Neuronal stem cell (in vitro differentiated cells): ENCODE measurements at regions not wholly inside any gene's neighbourhood (a gene's known extent, or its start where the extent isn't known, plus 50 kb on each side); places are given as distances from the start of the nearest gene placed in this dataset.

ENCODE experiments used
- DNase-seq: peaks from one replicate; pipeline ENCODE4 v3.0.0-alpha.2; 2013; ENCODE audit warnings: low spot score
- H2AFZ ChIP-seq: one replicate; pipeline ENCODE4 v1.6.1; 2013; ENCODE audit warnings: mild to moderate bottlenecking, low read length, inconsistent platforms
- H2AK5ac ChIP-seq: 2 replicates; pipeline ENCODE4 v1.6.1; 2013; ENCODE audit warnings: low read depth, mild to moderate bottlenecking, inconsistent platforms, low read length, moderate library complexity, mixed read lengths
- H2BK120ac ChIP-seq: 2 replicates; pipeline ENCODE4 v1.6.1; 2013; ENCODE audit warnings: low read depth, mild to moderate bottlenecking, inconsistent platforms, low read length, moderate library complexity, mixed read lengths
- H2BK12ac ChIP-seq: one replicate; pipeline ENCODE4 v1.6.1; 2013; ENCODE audit warnings: low read length, inconsistent platforms
- H2BK15ac ChIP-seq: 2 replicates; pipeline ENCODE4 v1.6.1; 2013; ENCODE audit warnings: mild to moderate bottlenecking, low read length, inconsistent platforms, mixed read lengths
- H2BK5ac ChIP-seq: one replicate; pipeline ENCODE4 v1.6.1; 2013; ENCODE audit warnings: inconsistent platforms, mild to moderate bottlenecking, low read length, moderate library complexity
- H3K14ac ChIP-seq: one replicate; pipeline ENCODE4 v1.6.1; 2013; ENCODE audit warnings: low read length, inconsistent platforms
- H3K18ac ChIP-seq: 2 replicates; pipeline ENCODE4 v1.6.1; 2013; ENCODE audit warnings: low read length, inconsistent platforms
- H3K23ac ChIP-seq: 2 replicates; pipeline ENCODE4 v1.6.1; 2013; ENCODE audit warnings: low read depth, mild to moderate bottlenecking, mixed read lengths, low read length, inconsistent platforms; ENCODE audit not compliant: poor library complexity
- H3K27ac ChIP-seq: replicated peaks from 3 replicates; pipeline ENCODE4 v1.5.1; 2013; ENCODE audit warnings: low read length, inconsistent platforms
- H3K27me3 ChIP-seq, 3 experiments: 2 replicates each; pipeline ENCODE4 v1.6.1; 2013; ENCODE audit warnings: low read length in 3 of 3, mild to moderate bottlenecking in 2 of 3, inconsistent platforms in 1 of 3, low read depth in 1 of 3, mixed read lengths in 1 of 3, moderate library complexity in 1 of 3; ENCODE audit not compliant: control insufficient read depth in 3 of 3, insufficient read depth in 3 of 3
- H3K36me3 ChIP-seq, 2 donors: replicated peaks in 1 of 2; 2 replicates each; pipeline ENCODE4 v1.6.1; 2013; ENCODE audit warnings: low read length in 2 of 2; ENCODE audit not compliant: control insufficient read depth in 2 of 2, insufficient read depth in 2 of 2
- H3K4ac ChIP-seq: 2 replicates; pipeline ENCODE4 v1.6.1; 2013; ENCODE audit warnings: inconsistent platforms, mild to moderate bottlenecking, low read length, moderate library complexity
- H3K4me1 ChIP-seq, 2 donors: 1 replicate in 1 of 2; 2 replicates in 1 of 2; pipeline ENCODE4 v1.6.1; 2013; ENCODE audit warnings: low read length in 2 of 2, low read depth in 1 of 2; ENCODE audit not compliant: control insufficient read depth in 2 of 2, insufficient read depth in 1 of 2
- H3K4me2 ChIP-seq: one replicate; pipeline ENCODE4 v1.6.1; 2013; ENCODE audit warnings: mild to moderate bottlenecking, low read length, inconsistent platforms; ENCODE audit not compliant: insufficient read depth, poor library complexity, severe bottlenecking
- H3K4me3 ChIP-seq, 2 donors: 2 replicates each; pipeline ENCODE4 v1.5.1; 2013; ENCODE audit warnings: low read length in 2 of 2, mild to moderate bottlenecking in 2 of 2, inconsistent platforms in 1 of 2, moderate library complexity in 1 of 2
- H3K79me1 ChIP-seq: one replicate; pipeline ENCODE4 v1.6.1; 2013; ENCODE audit warnings: low read depth, mild to moderate bottlenecking, inconsistent platforms, low read length, moderate library complexity
- H3K9ac ChIP-seq: one replicate; pipeline ENCODE4 v1.6.1; 2013; ENCODE audit warnings: mild to moderate bottlenecking, low read depth, low read length, inconsistent platforms; ENCODE audit not compliant: poor library complexity
- H3K9me3 ChIP-seq, 2 donors: replicated peaks in 1 of 2; 2 replicates each; pipeline versions ENCODE3 to v1.6.1; 2013; ENCODE audit warnings: low read length in 2 of 2, mild to moderate bottlenecking in 2 of 2, inconsistent platforms in 1 of 2, low read depth in 1 of 2, mixed read lengths in 1 of 2, moderate library complexity in 1 of 2; ENCODE audit not compliant: control insufficient read depth in 2 of 2, insufficient read depth in 1 of 2
- H4K8ac ChIP-seq: one replicate; pipeline ENCODE4 v1.6.1; 2013; ENCODE audit warnings: low read depth, mild to moderate bottlenecking, inconsistent platforms, low read length, moderate library complexity
- H4K91ac ChIP-seq: one replicate; pipeline ENCODE4 v1.6.1; 2013; ENCODE audit warnings: low read length, low read depth, mild to moderate bottlenecking, inconsistent platforms; ENCODE audit not compliant: poor library complexity
- WGBS, 2 donors: extraction: QIAGEN DNeasy Blood & Tissue Kit; methylation state at CpG; one replicate each; pipeline ENCODE4 v1.1.7; 2013; ENCODE audit warnings: missing lambda C conversion rate in 2 of 2, mixed read lengths in 1 of 2; ENCODE audit not compliant: insufficient read length in 2 of 2, insufficient replicate concordance in 1 of 2; ENCODE audit errors: extremely low coverage in 2 of 2; 5-methylcytosine and 5-hydroxymethylcytosine counted together

DNA sequence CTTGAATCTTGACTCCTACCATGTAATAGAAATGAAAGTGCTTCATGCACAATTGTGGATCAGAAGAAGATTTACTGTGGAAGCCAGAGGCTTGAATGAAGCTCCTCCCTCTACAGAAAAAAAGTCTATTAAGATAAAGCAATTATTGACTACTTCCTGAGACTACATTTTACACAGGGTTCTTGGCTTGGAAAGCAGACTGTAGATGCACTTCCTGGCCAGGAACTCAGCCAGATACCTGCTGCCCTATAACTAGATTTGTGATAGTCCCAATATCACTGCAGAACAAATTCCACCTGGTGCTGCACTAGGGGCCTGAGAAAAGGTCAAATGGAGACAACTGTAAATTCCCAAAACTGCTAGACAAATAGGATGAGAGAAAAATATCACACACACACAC is 96.8 kb upstream of the GUCA2B start:
- H3K4me1 ChIP-seq, result no peaks in the 10 kb centered on the region
- H3K79me1 ChIP-seq, result no peaks in the 10 kb centered on the region
- no peak overlapping the region for H2AFZ ChIP-seq
- no peak overlapping the region for H3K27ac ChIP-seq
- no peak overlapping the region for H3K4me2 ChIP-seq
- H3K9me3 ChIP-seq, result no peaks in the 10 kb centered on the region
- no peaks in the 10 kb centered on the region for H3K36me3 ChIP-seq
- H4K8ac ChIP-seq, result no peak overlapping the region
- no peak overlapping the region for H2BK12ac ChIP-seq
- no peak overlapping the region for H2AK5ac ChIP-seq
- H3K4ac ChIP-seq, result no peak overlapping the region
- H3K27me3 ChIP-seq, result no peaks in the 10 kb centered on the region
- no peak overlapping the region for H3K14ac ChIP-seq
- H3K9ac ChIP-seq, result no peak overlapping the region
- no peak overlapping the region for H4K91ac ChIP-seq
- H2BK5ac ChIP-seq, result no peak overlapping the region
- no peak for DNase-seq
- no peak overlapping the region for H3K23ac ChIP-seq
- H3K4me3 ChIP-seq, result no peak overlapping the region
- no peak overlapping the region for H2BK120ac ChIP-seq
- no peak overlapping the region for H2BK15ac ChIP-seq
- H3K18ac ChIP-seq, result no peak overlapping the region

DNA sequence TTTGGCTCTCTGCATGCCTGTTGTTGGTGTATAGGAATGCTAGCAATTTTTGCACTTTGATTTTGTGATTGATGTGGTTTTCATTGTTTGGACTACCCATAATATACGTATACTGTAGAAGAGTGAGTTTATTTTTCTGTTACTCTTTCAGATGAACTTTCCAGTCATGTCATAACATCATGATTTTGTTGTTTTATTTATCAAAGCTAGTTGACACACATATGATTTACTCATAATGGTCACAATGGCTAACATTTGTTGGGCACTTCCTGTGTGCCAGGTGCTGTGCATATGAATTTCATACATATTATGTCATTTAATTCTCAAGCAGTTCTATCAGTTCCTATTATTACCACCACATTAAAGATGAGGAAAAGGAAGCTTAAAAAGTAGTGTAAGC is 98.1 kb upstream of the GUCA2B start:
- no peaks in the 10 kb centered on the region for H3K4me1 ChIP-seq
- H3K9me3 ChIP-seq, result no peaks in the 10 kb centered on the region
- no CpG with 5 or more reads among the region's 1 CpG for WGBS, 2 donors
- no peak overlapping the region for H3K4ac ChIP-seq
- no peak overlapping the region for H2AFZ ChIP-seq
- no peak overlapping the region for H3K27ac ChIP-seq
- H2BK5ac ChIP-seq, result no peak overlapping the region
- no peak overlapping the region for H3K4me2 ChIP-seq
- no peak overlapping the region for H2BK120ac ChIP-seq
- H4K8ac ChIP-seq, result no peak overlapping the region
- no peaks in the 10 kb centered on the region for H3K36me3 ChIP-seq
- no peak for DNase-seq
- no peak overlapping the region for H2BK12ac ChIP-seq
- no peak overlapping the region for H3K9ac ChIP-seq
- H3K4me3 ChIP-seq, result no peak overlapping the region
- H4K91ac ChIP-seq, result no peak overlapping the region
- H3K18ac ChIP-seq, result no peak overlapping the region
- no peaks in the 10 kb centered on the region for H3K79me1 ChIP-seq
- H2BK15ac ChIP-seq, result no peak overlapping the region
- H3K14ac ChIP-seq, result no peak overlapping the region
- H3K23ac ChIP-seq, result no peak overlapping the region
- H3K27me3 ChIP-seq, result peaks cover 0 to 4% (median 0%) of the 10 kb centered on the region in 3 experiments
- no peak overlapping the region for H2AK5ac ChIP-seq

GRCh38 chr1:42052072-42052699 is 101.0 kb upstream of the GUCA2B start:
- no peak overlapping the region for H3K4me2 ChIP-seq
- H3K27ac ChIP-seq, result no peak overlapping the region
- peaks cover 0 to 4% (median 0%) of the 10 kb centered on the region in 3 experiments for H3K27me3 ChIP-seq
- no peak overlapping the region for H4K8ac ChIP-seq
- no peak overlapping the region for H4K91ac ChIP-seq
- no peak overlapping the region for H2BK15ac ChIP-seq
- H3K23ac ChIP-seq, result no peak overlapping the region
- no CpG with 5 or more reads among the region's 5 CpGs for WGBS, 2 donors
- H2AFZ ChIP-seq, result no peak overlapping the region
- H3K36me3 ChIP-seq, result no peaks in the 10 kb centered on the region
- no peak overlapping the region for H2BK120ac ChIP-seq
- no peaks in the 10 kb centered on the region for H3K79me1 ChIP-seq
- no peak overlapping the region for H2BK12ac ChIP-seq
- no peak overlapping the region for H3K14ac ChIP-seq
- DNase-seq, result no peak
- H3K4ac ChIP-seq, result no peak overlapping the region
- H2AK5ac ChIP-seq, result no peak overlapping the region
- H3K18ac ChIP-seq, result no peak overlapping the region
- no peak overlapping the region for H3K4me3 ChIP-seq
- no peaks in the 10 kb centered on the region for H3K9me3 ChIP-seq
- H3K9ac ChIP-seq, result no peak overlapping the region
- H2BK5ac ChIP-seq, result no peak overlapping the region
- H3K4me1 ChIP-seq, result no peaks in the 10 kb centered on the region

DNA sequence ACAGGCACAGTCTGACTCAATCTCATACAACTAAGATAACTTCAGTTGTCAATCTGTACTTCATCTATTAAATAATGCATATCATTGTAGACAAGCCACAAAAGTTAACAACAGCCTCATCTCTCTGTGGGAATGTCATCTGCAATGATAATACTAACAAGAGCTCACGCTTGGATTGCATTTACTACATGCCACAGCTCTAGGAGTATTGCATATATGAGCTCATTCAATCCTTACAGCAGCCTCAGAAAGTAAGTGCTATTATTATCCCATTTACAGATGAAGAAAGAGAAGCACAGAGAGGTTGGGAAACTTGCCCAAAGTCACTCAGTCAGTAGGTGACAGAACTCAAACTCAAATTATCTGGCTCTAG is 105.7 kb upstream of the GUCA2B start:
- no peak overlapping the region for H2AK5ac ChIP-seq
- H3K4me2 ChIP-seq, result no peak overlapping the region
- no peak overlapping the region for H3K18ac ChIP-seq
- H2BK15ac ChIP-seq, result no peak overlapping the region
- no peaks in the 10 kb centered on the region for H3K79me1 ChIP-seq
- H3K27ac ChIP-seq, result no peak overlapping the region
- H3K9ac ChIP-seq, result no peak overlapping the region
- no peak overlapping the region for H3K23ac ChIP-seq
- H2BK12ac ChIP-seq, result no peak overlapping the region
- peaks cover 0 to 5% (median 4%) of the 10 kb centered on the region in 3 experiments for H3K27me3 ChIP-seq
- no peaks in the 10 kb centered on the region for H3K4me1 ChIP-seq
- no peak overlapping the region for H4K91ac ChIP-seq
- WGBS, 2 donors, result no CpG with 5 or more reads among the region's 1 CpG
- DNase-seq, result no peak
- no peak overlapping the region for H4K8ac ChIP-seq
- no peak overlapping the region for H2AFZ ChIP-seq
- H2BK5ac ChIP-seq, result no peak overlapping the region
- no peaks in the 10 kb centered on the region for H3K9me3 ChIP-seq
- H3K36me3 ChIP-seq, result no peaks in the 10 kb centered on the region
- no peak overlapping the region for H3K4ac ChIP-seq
- H3K14ac ChIP-seq, result no peak overlapping the region
- no peak overlapping the region for H3K4me3 ChIP-seq
- H2BK120ac ChIP-seq, result no peak overlapping the region
